Prostate gland (tissue), 2 donors: ENCODE measurements at regions not wholly inside any gene's neighbourhood (a gene's known extent, or its start where the extent isn't known, plus 50 kb on each side); places are given as distances from the start of the nearest gene placed in this dataset.

Experiments
- POLR2A ChIP-seq: fragments of 450-650 bp; IDR thresholded peaks from one replicate; pipeline ENCODE4 v1.6.1; 2016; ENCODE audit warnings: antibody characterized with exemption, mild to moderate bottlenecking
- POLR2AphosphoS5 ChIP-seq: sonication (generic); formaldehyde crosslinking; IDR thresholded peaks from one replicate; pipeline ENCODE4 v1.6.1; 2017; ENCODE audit warnings: antibody characterized with exemption
- TF ChIP-seq, protein P1 (sequence below), 4 experiments: fragments of 200-600 bp in 2 of 4; fragments of 450-650 bp in 2 of 4; sonication (generic) in 2 of 4; IDR thresholded peaks; 1 replicate in 3 of 4; 2 replicates in 1 of 4; pipeline ENCODE4 v1.5.1; 2016 to 2019; ENCODE audit warnings: antibody characterized with exemption in 4 of 4, mild to moderate bottlenecking in 2 of 4, moderate library complexity in 2 of 4

DNA sequence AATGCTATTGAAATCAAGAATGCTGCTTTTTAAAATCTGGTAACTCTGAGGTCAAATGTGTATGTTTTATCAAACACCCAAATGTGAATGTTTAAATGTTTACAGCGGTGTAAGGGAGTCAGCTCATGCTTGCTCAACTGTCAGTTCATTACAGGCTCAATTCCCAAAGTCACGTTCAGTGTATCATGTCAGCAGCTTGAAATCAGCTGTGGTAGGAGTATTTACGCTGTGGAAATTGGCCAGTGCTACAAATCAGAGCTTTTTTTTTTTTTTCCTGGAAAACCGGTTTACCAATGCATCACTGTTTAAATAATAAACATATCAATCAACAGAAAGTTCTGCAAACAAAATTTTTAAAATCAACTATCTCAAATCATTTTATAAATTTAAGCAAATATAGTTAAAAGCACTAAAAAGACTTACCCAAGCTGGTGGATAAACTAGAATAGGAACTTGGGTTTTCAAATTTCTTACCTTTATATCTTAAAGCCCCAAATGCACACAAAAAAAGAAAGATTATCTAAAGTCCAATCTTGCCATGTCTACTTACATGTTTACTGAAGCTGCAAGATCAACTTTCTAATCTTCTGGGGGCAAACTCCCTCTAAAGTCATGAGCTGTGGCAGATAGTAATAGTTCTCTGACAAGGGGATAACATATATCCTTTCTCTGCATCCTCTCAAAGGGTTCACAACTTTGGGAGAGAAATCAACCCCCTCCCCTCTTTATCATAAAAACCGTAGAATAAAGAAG is 57.6 kb upstream of the GRAMD2B start:
- TF ChIP-seq, protein P1, sequence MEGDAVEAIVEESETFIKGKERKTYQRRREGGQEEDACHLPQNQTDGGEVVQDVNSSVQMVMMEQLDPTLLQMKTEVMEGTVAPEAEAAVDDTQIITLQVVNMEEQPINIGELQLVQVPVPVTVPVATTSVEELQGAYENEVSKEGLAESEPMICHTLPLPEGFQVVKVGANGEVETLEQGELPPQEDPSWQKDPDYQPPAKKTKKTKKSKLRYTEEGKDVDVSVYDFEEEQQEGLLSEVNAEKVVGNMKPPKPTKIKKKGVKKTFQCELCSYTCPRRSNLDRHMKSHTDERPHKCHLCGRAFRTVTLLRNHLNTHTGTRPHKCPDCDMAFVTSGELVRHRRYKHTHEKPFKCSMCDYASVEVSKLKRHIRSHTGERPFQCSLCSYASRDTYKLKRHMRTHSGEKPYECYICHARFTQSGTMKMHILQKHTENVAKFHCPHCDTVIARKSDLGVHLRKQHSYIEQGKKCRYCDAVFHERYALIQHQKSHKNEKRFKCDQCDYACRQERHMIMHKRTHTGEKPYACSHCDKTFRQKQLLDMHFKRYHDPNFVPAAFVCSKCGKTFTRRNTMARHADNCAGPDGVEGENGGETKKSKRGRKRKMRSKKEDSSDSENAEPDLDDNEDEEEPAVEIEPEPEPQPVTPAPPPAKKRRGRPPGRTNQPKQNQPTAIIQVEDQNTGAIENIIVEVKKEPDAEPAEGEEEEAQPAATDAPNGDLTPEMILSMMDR (IDR thresholded peaks at IDR 0.05): no peak
- TF ChIP-seq POLR2AphosphoS5 (peak; percentile 89), POLR2A (no peak)
